Lung (tissue), 11 donors: ENCODE measurements at regions not wholly inside any gene's neighbourhood (a gene's known extent, or its start where the extent isn't known, plus 50 kb on each side); places are given as distances from the start of the nearest gene placed in this dataset.

Experiments used
- ATAC-seq: fragments of 200-7000 bp; cut with Tn5 transposase; one replicate; pipeline ENCODE4 v1.9.1; 2020; ENCODE audit warnings: moderate number of reproducible peaks; ENCODE audit not compliant: insufficient read depth, low FRiP score
- DNase-seq, 3 donors: peaks; one replicate each; pipeline ENCODE4 v3.0.0-alpha.2; 2013 to 2017
- H3K27ac ChIP-seq, 2 donors: one replicate each; pipeline ENCODE4 v1.5.1; 2013; ENCODE audit warnings: mild to moderate bottlenecking in 2 of 2, moderate library complexity in 2 of 2, control low read depth in 1 of 2, inconsistent platforms in 1 of 2, low read depth in 1 of 2, low read length in 1 of 2
- H3K27me3 ChIP-seq, 3 donors: one replicate each; pipeline ENCODE4 v1.5.1; 2013; ENCODE audit warnings: low read length in 2 of 3; ENCODE audit not compliant: control insufficient read depth in 3 of 3, insufficient read depth in 3 of 3
- H3K36me3 ChIP-seq, 4 donors: one replicate each; pipeline ENCODE4 v1.5.1; 2013; ENCODE audit warnings: low read length in 4 of 4, mild to moderate bottlenecking in 1 of 4, moderate library complexity in 1 of 4; ENCODE audit not compliant: control insufficient read depth in 4 of 4, insufficient read depth in 4 of 4
- H3K4me1 ChIP-seq, 5 donors: one replicate each; pipeline ENCODE4 v1.5.1; 2013; ENCODE audit warnings: low read length in 5 of 5, mild to moderate bottlenecking in 2 of 5, moderate library complexity in 1 of 5; ENCODE audit not compliant: control insufficient read depth in 5 of 5, insufficient read depth in 5 of 5
- H3K4me3 ChIP-seq: one replicate; pipeline ENCODE4 v1.5.1; 2013; ENCODE audit warnings: mild to moderate bottlenecking, control low read depth, moderate library complexity
- H3K9ac ChIP-seq, 2 donors: one replicate each; pipeline ENCODE4 v1.5.1; 2013; ENCODE audit warnings: low read length in 2 of 2, control low read depth in 1 of 2; ENCODE audit not compliant: insufficient read depth in 1 of 2
- H3K9me3 ChIP-seq, 4 donors: one replicate each; pipeline ENCODE4 v1.5.1; 2013; ENCODE audit warnings: low read length in 3 of 4, mild to moderate bottlenecking in 1 of 4, moderate library complexity in 1 of 4; ENCODE audit not compliant: control insufficient read depth in 4 of 4, insufficient read depth in 3 of 4
- CTCF ChIP-seq: IDR thresholded peaks from 2 replicates; pipeline ENCODE4 v1.5.1; 2012; ENCODE audit warnings: mild to moderate bottlenecking; ENCODE audit errors: control extremely low read depth, extremely low read depth
- WGBS, 2 donors: extraction: QIAGEN DNeasy Blood & Tissue Kit; methylation state at CpG; one replicate each; pipeline ENCODE4 v1.1.7; 2013; 5-methylcytosine and 5-hydroxymethylcytosine counted together
- donor health status: control.
- donor health status: control.
- donor health status: Bipolar disorder and iron deficiency.
- donor health status: healthy.
- donor health status: DM: yes; HTN: yes; CAD: no.

DNA sequence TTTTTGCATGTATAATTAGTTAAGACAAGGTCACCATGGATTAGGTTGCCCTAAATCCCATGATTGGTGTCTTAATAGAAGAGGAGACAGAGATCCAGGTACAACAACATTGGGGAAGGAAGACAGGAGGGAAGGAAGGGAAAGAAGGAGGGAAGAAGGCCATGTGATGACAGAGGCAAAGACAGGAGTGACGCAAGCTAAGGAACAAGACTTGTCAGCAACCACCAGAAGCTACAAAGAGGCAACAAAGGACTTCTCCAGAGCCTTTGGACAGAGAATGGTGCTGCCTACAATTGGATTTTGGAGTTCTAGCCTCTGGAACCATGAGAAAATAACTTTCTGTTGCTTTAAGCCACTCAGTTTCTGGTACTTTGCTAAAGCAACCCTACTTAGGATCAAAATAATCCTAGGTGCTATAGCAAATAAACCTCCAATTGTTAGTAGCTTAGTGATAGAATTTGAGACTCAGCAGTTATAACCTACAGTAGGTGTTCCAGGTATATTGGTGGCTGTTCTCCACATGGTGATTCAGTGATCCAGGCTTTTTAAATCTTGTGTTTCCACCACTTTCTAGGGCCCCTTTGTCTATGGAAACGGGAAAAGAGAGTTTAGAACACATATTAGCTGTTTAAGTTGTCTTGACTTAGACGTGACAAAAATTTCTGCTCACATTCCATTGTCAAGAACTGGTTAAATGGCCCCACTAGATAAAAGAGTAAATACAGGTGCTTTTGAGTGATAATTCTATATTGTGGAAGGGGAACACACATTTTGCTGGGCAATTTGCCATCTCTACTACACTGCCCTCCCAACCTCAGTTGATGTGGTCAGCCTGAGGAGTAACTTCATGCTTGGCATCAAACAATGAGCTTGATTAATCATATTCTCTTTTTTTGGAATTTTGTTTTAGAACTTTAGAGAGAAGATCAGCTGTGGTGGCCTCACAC is 70.5 kb upstream of the SP4 start:
- no peak for TF ChIP-seq CTCF
- Histone ChIP-seq H3K4me3 (no peak overlapping the region), H3K27ac (no peak overlapping the region), H3K9me3 (no peaks in the 10 kb centered on the region), H3K4me1 (no peaks in the 10 kb centered on the region), H3K9ac (no peak overlapping the region), H3K27me3 (peaks cover 0 to 5% (median 0%) of the 10 kb centered on the region in 3 donors), H3K36me3 (no peaks in the 10 kb centered on the region)
- no peak for ATAC-seq
- 61 to 63% methylated on average over 3 of the region's 3 CpGs for WGBS, 2 donors
- no peak for DNase-seq

GRCh38 chr7:21358648-21359047 is 69.2 kb upstream of the SP4 start:
- no peak overlapping the region for H3K9ac ChIP-seq
- no peaks in the 10 kb centered on the region for H3K9me3 ChIP-seq
- no peak for ATAC-seq
- no peak overlapping the region for H3K27ac ChIP-seq
- H3K36me3 ChIP-seq = no peaks in the 10 kb centered on the region
- H3K4me3 ChIP-seq = no peak overlapping the region
- H3K27me3 ChIP-seq = no peaks in the 10 kb centered on the region
- H3K4me1 ChIP-seq = no peaks in the 10 kb centered on the region
- no peak for TF ChIP-seq CTCF
- 58 to 70% methylated on average over 5 of the region's 5 CpGs for WGBS, 2 donors
- DNase-seq = no peak

DNA sequence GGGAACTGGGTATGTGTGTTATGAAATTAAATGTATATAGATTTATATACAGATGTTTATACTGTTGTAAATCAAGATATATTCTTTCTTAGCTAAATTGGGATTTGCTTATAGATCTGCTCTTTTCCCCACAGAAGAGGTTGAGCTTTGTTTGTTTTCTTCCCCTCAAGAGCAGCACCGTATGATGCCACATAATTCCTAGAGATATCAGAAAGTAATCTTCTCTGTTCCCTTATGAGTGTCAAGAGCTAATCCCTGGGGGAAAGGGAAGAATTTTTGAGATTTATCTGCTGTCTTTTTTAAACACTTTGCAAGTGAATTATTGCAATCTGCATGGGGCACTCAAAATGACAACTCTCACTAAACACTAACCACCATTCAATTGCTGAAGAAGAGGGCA is 68.7 kb upstream of the SP4 start:
- Histone ChIP-seq H3K9ac (no peak overlapping the region), H3K4me1 (no peaks in the 10 kb centered on the region), H3K36me3 (no peaks in the 10 kb centered on the region), H3K27ac (no peak overlapping the region), H3K27me3 (no peaks in the 10 kb centered on the region), H3K9me3 (no peaks in the 10 kb centered on the region), H3K4me3 (no peak overlapping the region)
- no peak for TF ChIP-seq CTCF
- WGBS, 2 donors = 83 to 89% methylated on average over 1 of the region's 1 CpG
- no peak for DNase-seq
- ATAC-seq = no peak
